Naive thymus-derived CD8-positive, alpha-beta T cell (primary cell): ENCODE measurements at regions not wholly inside any gene's neighbourhood (a gene's known extent, or its start where the extent isn't known, plus 50 kb on each side); places are given as distances from the start of the nearest gene placed in this dataset.
A peak's percentile ranks its signal among the peaks of the same experiment; 100 is the strongest.

Experiments used
- ATAC-seq, 2 donors: fragments of 150-1000 bp; cut with Tn5 transposase in 1 of 2; sonication (Bioruptor Pico), chemical (Tn5 transposase) in 1 of 2; 1 replicate in 1 of 2; 2 replicates in 1 of 2; pipeline ENCODE4 v1.10.0; 2021; ENCODE audit warnings: mild to moderate bottlenecking in 2 of 2, moderate library complexity in 2 of 2
- POLR2A ChIA-PET: fragments of 350-600 bp; sonication (Branson Sonifier 250); formaldehyde crosslinking; loops from one replicate; lab custom pipeline; 2021; ENCODE audit warnings: antibody characterized with exemption; lab: Charles Lee
- DNase-seq, 10 donors: peaks; one replicate each; pipeline versions ENCODE4 v3.0.0 to v3.0.0-alpha.2; 2020 to 2022
- H3K27ac Mint-ChIP-seq, 10 donors: one replicate each; pipeline ENCODE4 v1.8.0; 2020 to 2022; ENCODE audit warnings: mild to moderate bottlenecking in 10 of 10, mixed read lengths in 10 of 10, moderate library complexity in 4 of 10, inconsistent platforms in 1 of 10
- H3K27me3 Mint-ChIP-seq, 5 donors: one replicate each; pipeline ENCODE4 v1.8.0; 2021 to 2022; ENCODE audit warnings: mixed read lengths in 5 of 5
- H3K36me3 Mint-ChIP-seq, 3 donors: one replicate each; pipeline ENCODE4 v1.8.0; 2020 to 2022; ENCODE audit warnings: mixed read lengths in 3 of 3, mild to moderate bottlenecking in 2 of 3, inconsistent platforms in 1 of 3
- H3K4me1 Mint-ChIP-seq, 4 donors: one replicate each; pipeline ENCODE4 v1.8.0; 2021 to 2022; ENCODE audit warnings: mixed read lengths in 4 of 4
- H3K4me3 Mint-ChIP-seq, 10 donors: one replicate each; pipeline ENCODE4 v1.8.0; 2020 to 2022; ENCODE audit warnings: mild to moderate bottlenecking in 10 of 10, mixed read lengths in 10 of 10, moderate library complexity in 6 of 10, inconsistent platforms in 1 of 10
- H3K9me3 Mint-ChIP-seq, 9 donors: one replicate each; pipeline ENCODE4 v1.8.0; 2020 to 2022; ENCODE audit warnings: mixed read lengths in 9 of 9, mild to moderate bottlenecking in 3 of 9, inconsistent platforms in 1 of 9, moderate library complexity in 1 of 9

GRCh38 chr14:98022541-98023520 is 1225.6 kb downstream of the VRK1 start:
- Mint-ChIP-seq H3K36me3 (no peaks in the 10 kb centered on the region), H3K4me1 (peaks cover 18 to 50% (median 35%) of the 10 kb centered on the region in 4 donors), H3K9me3 (no peaks in the 10 kb centered on the region), H3K27ac (peak overlapping the region in 3 of 10 donors; percentile 11 to 36 (median 33)), H3K27me3 (peaks cover 0 to 3% (median 0%) of the 10 kb centered on the region in 5 donors), H3K4me3 (no peak overlapping the region)
- POLR2A ChIA-PET: interaction anchor here (0.6 to 1.7 kb wide), 4 partner anchors 45 to 1365 kb away, joined by 3 to 5 read pairs (median 4); no protein-coding TSS in a partner anchor
- ATAC-seq: no peak
- no peak for DNase-seq

- Mint-ChIP-seq H3K36me3 (peaks cover 0 to 6% (median 6%) of the 10 kb centered on the region in 3 donors), H3K9me3 (peaks cover 0 to 8% (median 4%) of the 10 kb centered on the region in 9 donors), H3K27me3 (peaks cover 0 to 3% (median 0%) of the 10 kb centered on the region in 5 donors), H3K4me3 (no peak overlapping the region), H3K4me1 (peaks cover 0 to 18% (median 10%) of the 10 kb centered on the region in 4 donors), H3K27ac (peak overlapping the region in 1 of 10 donors; percentile 54)
- ATAC-seq (no peak), DNase-seq (no peak)
- POLR2A ChIA-PET: interaction anchor here (1.1 kb wide), 1 partner anchor 12 kb away, joined by 3 read pairs; no protein-coding TSS in a partner anchor
Observed at GRCh38 chr14:98028162-98028561, 1231.0 kb downstream of the VRK1 start.

DNA sequence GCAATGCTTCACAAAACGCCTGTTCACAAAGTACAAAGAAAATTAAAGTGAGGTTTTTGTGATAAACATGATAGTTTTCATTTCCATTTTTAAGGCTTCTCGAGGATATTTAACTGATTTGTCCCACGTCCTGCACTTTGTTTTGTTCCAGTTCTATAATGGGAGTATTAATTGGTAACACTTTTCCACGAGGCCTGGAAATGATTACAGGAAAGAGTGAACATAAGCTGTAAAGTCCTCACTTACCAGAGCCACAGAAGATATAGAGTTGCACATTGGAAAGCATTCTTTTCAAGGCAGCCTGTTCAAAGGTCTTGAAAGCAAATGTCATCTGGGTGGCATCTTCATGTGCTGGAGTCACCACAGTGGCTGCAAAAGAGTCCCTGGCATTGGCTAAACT is 1236.6 kb downstream of the BCL11B start:
- ATAC-seq: no peak
- DNase-seq: no peak
- H3K36me3 Mint-ChIP-seq: peaks cover 0 to 6% (median 6%) of the 10 kb centered on the region in 3 donors
- H3K9me3 Mint-ChIP-seq: peaks cover 0 to 8% (median 4%) of the 10 kb centered on the region in 9 donors
- H3K27ac Mint-ChIP-seq: peak overlapping the region in 1 of 10 donors; percentile 7
- H3K4me3 Mint-ChIP-seq: no peak overlapping the region
- no peaks in the 10 kb centered on the region for H3K27me3 Mint-ChIP-seq
- POLR2A ChIA-PET: no interaction called here
- peaks cover 0 to 14% (median 6%) of the 10 kb centered on the region in 4 donors for H3K4me1 Mint-ChIP-seq

GRCh38 chr14:98037831-98038230 is 1234.2 kb downstream of the BCL11B start:
- H3K4me3 Mint-ChIP-seq: no peak overlapping the region
- peaks cover 0 to 9% (median 3%) of the 10 kb centered on the region in 9 donors for H3K9me3 Mint-ChIP-seq
- POLR2A ChIA-PET: no interaction called here
- peaks cover 9 to 24% (median 16%) of the 10 kb centered on the region in 4 donors for H3K4me1 Mint-ChIP-seq
- DNase-seq (no peak), ATAC-seq (no peak)
- H3K36me3 Mint-ChIP-seq: peaks cover 0 to 2% (median 0%) of the 10 kb centered on the region in 3 donors
- H3K27me3 Mint-ChIP-seq: no peaks in the 10 kb centered on the region
- no peak overlapping the region for H3K27ac Mint-ChIP-seq

- Mint-ChIP-seq H3K4me1 (no peaks in the 10 kb centered on the region), H3K4me3 (no peak overlapping the region), H3K27me3 (no peaks in the 10 kb centered on the region), H3K9me3 (no peaks in the 10 kb centered on the region), H3K27ac (no peak overlapping the region), H3K36me3 (no peaks in the 10 kb centered on the region)
- POLR2A ChIA-PET: no interaction called here
- DNase-seq (no peak), ATAC-seq (no peak)
Observed at GRCh38 chr14:98056946-98057345, 1215.1 kb downstream of the BCL11B start.

GRCh38 chr14:98059106-98059505 is 1212.9 kb downstream of the BCL11B start:
- ATAC-seq (no peak), DNase-seq (no peak)
- H3K27ac Mint-ChIP-seq: peak overlapping the region in 4 of 10 donors; percentile 4 to 49 (median 46)
- POLR2A ChIA-PET: interaction anchor here (1.4 kb wide), 1 partner anchor 14 kb away, joined by 3 read pairs; no protein-coding TSS in a partner anchor
- H3K36me3 Mint-ChIP-seq: no peaks in the 10 kb centered on the region
- H3K9me3 Mint-ChIP-seq: peaks cover 0 to 8% (median 0%) of the 10 kb centered on the region in 9 donors
- H3K4me3 Mint-ChIP-seq: no peak overlapping the region
- H3K27me3 Mint-ChIP-seq: no peaks in the 10 kb centered on the region
- peaks cover 0 to 6% (median 2%) of the 10 kb centered on the region in 4 donors for H3K4me1 Mint-ChIP-seq

- POLR2A ChIA-PET: no interaction called here
Observed at GRCh38 chr14:98062083-98062482, 1209.9 kb downstream of the BCL11B start.

DNA sequence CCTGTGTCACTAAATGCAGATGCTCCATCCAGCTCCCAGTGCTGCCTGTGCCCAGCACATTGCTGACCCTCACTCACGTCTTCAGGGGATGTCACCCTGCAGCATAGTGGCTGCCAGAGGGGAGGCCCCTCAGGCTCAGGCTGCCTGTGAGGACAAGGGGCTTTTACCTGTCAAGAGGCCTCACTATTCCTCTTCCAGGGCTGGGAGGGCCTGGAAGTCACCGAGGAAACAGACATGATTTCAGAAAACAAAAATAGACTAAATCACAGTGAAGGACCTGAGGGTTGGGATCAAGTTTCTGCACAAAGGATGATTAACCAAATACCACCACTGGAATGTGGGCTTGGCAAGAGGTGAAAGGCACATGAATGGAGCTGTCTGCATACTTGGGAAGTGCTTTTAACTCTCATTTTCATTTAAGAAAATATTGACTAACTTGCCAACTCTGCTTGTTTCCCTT is 1202.3 kb downstream of the BCL11B start:
- H3K9me3 Mint-ChIP-seq: peaks cover 0 to 4% (median 0%) of the 10 kb centered on the region in 9 donors
- ATAC-seq: no peak
- no peaks in the 10 kb centered on the region for H3K27me3 Mint-ChIP-seq
- no peak overlapping the region for H3K4me3 Mint-ChIP-seq
- POLR2A ChIA-PET: no interaction called here
- H3K36me3 Mint-ChIP-seq: peaks cover 0 to 3% (median 0%) of the 10 kb centered on the region in 3 donors
- peaks cover 3 to 19% (median 10%) of the 10 kb centered on the region in 4 donors for H3K4me1 Mint-ChIP-seq
- no peak for DNase-seq
- peak overlapping the region in 4 of 10 donors; percentile 13 to 34 (median 26) for H3K27ac Mint-ChIP-seq

More at GRCh38 chr14:98062083-98062482, 1209.9 kb downstream of the BCL11B start:
- Mint-ChIP-seq H3K27me3 (no peaks in the 10 kb centered on the region), H3K36me3 (no peaks in the 10 kb centered on the region), H3K4me1 (peaks cover 0 to 8% (median 3%) of the 10 kb centered on the region in 4 donors), H3K9me3 (peaks cover 0 to 8% (median 0%) of the 10 kb centered on the region in 9 donors), H3K4me3 (no peak overlapping the region), H3K27ac (peak overlapping the region in 1 of 10 donors; percentile 26)
- DNase-seq: no peak
- ATAC-seq: no peak

DNA sequence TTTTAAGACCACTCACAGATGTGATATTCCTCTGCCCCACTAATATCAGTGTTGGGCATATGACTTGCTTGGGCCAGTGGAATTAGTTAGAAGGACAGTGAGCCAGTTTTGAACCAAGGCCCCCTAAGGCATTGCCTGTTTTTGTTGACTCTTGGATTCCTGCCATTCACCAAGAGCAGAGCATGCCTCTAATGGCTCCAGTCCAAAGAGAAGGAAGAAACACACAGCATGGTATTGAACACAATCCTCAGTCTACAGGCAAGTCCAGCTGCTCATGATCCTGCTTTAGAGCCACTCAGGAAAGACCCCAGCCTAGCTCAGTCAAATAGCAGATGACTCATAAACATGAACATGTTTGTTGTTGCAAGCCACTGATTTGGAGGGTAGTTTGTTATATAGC is 1201.5 kb downstream of the BCL11B start:
- no peak for DNase-seq
- peaks cover 0 to 3% (median 0%) of the 10 kb centered on the region in 3 donors for H3K36me3 Mint-ChIP-seq
- H3K4me3 Mint-ChIP-seq: no peak overlapping the region
- no peak for ATAC-seq
- H3K27ac Mint-ChIP-seq: peak overlapping the region in 4 of 10 donors; percentile 12 to 34 (median 18)
- POLR2A ChIA-PET: no interaction called here
- H3K4me1 Mint-ChIP-seq: peaks cover 3 to 19% (median 10%) of the 10 kb centered on the region in 4 donors
- no peaks in the 10 kb centered on the region for H3K27me3 Mint-ChIP-seq
- peaks cover 0 to 4% (median 0%) of the 10 kb centered on the region in 9 donors for H3K9me3 Mint-ChIP-seq

DNA sequence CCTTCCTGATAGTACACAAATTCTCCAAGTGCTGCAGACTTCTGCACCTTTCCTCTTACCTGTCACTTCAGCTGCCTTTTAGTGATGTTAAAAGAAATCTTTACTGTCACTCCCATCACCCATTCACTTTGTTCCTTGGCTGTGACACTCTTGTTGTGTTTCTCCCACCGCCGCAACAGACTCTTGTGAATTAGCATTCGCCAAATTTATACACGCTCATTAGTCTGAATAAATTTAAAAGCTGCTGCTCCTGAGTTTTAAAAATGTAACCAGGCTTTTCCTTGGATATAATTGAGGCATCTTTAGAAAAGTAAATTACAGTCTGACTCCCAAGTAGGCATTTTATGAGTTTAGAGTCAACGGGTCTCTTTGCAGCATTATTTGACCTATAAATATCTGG is 1197.9 kb downstream of the BCL11B start:
- POLR2A ChIA-PET: interaction anchor here (0.7 to 1.2 kb wide), 2 partner anchors 15 to 74 kb away, joined by 3 read pairs; no protein-coding TSS in a partner anchor
- DNase-seq: no peak
- H3K27me3 Mint-ChIP-seq: no peaks in the 10 kb centered on the region
- no peak overlapping the region for H3K4me3 Mint-ChIP-seq
- ATAC-seq: no peak
- peaks cover 3 to 13% (median 8%) of the 10 kb centered on the region in 4 donors for H3K4me1 Mint-ChIP-seq
- peak overlapping the region in 2 of 10 donors; percentile 27 to 50 for H3K27ac Mint-ChIP-seq
- H3K36me3 Mint-ChIP-seq: peaks cover 0 to 3% (median 0%) of the 10 kb centered on the region in 3 donors
- H3K9me3 Mint-ChIP-seq: peaks cover 0 to 4% (median 0%) of the 10 kb centered on the region in 9 donors

DNA sequence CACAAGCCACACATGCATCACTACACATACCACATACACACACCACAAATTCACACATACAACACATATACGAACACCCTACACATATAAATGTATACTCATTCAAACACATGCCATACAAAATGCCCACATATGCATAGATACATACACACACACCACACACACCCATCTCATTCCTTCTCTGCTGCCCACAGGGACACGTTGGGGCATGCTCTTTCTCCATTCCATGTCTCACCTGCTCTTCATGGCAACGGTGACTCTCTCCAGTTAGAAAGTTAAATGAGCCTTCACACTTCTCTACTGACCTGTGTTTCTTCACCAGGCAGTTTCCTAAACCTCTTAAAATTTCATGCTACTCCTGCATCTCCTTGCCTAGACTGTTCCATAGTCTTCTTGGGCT is 1194.8 kb downstream of the BCL11B start:
- Mint-ChIP-seq H3K36me3 (peaks cover 0 to 4% (median 0%) of the 10 kb centered on the region in 3 donors), H3K4me1 (peaks cover 4 to 18% (median 9%) of the 10 kb centered on the region in 4 donors), H3K9me3 (peaks cover 0 to 4% (median 0%) of the 10 kb centered on the region in 9 donors), H3K4me3 (no peak overlapping the region), H3K27me3 (no peaks in the 10 kb centered on the region), H3K27ac (peak overlapping the region in 4 of 10 donors; percentile 1 to 32 (median 6))
- no peak for DNase-seq
- POLR2A ChIA-PET: interaction anchor here (0.8 kb wide), 1 partner anchor 58 kb away, joined by 3 read pairs; no protein-coding TSS in a partner anchor
- no peak for ATAC-seq

GRCh38 chr14:98082833-98083232 is 1189.2 kb downstream of the BCL11B start:
- Mint-ChIP-seq H3K4me1 (peaks cover 8 to 13% (median 11%) of the 10 kb centered on the region in 4 donors), H3K27ac (no peak overlapping the region), H3K9me3 (peaks cover 0 to 7% (median 0%) of the 10 kb centered on the region in 9 donors), H3K36me3 (peaks cover 0 to 8% (median 1%) of the 10 kb centered on the region in 3 donors), H3K4me3 (no peak overlapping the region), H3K27me3 (no peaks in the 10 kb centered on the region)
- no peak for DNase-seq
- ATAC-seq: no peak
- POLR2A ChIA-PET: no interaction called here
